Kasumi-1 (cell line): ENCODE measurements at regions not wholly inside any gene's neighbourhood (a gene's known extent, or its start where the extent isn't known, plus 50 kb on each side); places are given as distances from the start of the nearest gene placed in this dataset.

Source experiments
- DNase-seq, 2 experiments: peaks; one replicate each; lab custom pipeline; 2025; lab: John Stamatoyannopoulos, UW

DNA sequence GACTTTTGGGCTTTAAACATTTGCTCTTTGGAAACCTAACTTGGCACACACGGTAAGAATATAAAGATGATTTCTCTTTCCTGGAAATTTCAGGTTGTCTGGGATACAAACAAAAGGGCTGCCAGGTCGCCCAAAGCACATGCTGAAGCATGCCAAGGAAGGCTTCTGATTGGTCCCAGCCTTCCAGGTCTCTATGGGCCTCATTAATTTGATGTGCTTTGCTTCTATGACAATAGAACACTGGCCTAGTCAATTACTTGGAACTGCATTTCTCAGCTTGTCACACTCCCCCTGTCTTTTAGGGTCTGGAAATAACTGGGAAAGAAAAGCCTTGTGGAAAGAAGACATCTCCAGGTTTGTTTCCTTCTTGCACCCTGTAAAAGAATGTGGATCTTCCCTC, 228.9 kb downstream of the ADCYAP1 start:
- no peak for DNase-seq

DNA sequence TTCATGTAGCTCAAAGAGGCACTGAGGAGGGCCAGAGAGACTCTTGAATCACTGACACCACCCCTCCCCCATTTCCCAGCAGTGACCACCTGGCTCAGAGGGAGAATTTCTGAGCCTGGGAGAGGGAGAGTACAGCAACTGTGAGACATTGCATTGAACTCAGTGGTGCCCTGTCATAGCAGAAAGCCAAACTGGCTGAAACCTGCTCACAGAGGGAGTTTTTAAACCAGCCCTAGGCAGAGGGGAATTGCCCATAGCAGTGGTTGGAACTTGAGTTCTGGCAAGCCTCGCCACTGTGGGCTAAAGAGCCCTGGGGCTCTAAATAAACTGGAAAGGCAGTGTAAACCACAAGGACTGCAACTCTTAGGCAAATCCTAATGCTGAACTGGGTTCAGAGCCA, 243.1 kb downstream of the ADCYAP1 start:
- DNase-seq: no peak

GRCh38 chr18:1149709-1150108, 245.0 kb downstream of the ADCYAP1 start:
- DNase-seq: no peak

- DNase-seq: no peak
Measured at GRCh38 chr18:1150344-1150743, 245.7 kb downstream of the ADCYAP1 start.

DNA sequence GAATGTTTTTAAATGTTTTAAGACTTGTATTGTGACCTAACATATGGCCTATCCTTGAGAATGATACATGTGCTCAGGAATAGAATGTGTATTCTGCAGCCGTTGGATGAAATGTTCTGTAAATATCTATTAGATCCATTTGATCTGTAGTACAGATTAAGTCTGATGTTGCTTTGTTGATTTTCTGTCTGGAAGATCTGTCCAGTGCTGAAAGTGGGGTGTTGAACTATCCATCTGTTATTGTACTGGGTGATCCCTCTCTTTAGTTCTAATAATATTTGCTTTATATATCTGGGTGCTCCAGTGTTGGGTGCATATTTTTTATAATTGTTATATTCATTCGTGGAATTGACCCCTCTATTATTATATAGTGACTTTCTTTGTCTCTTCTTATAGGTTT, 248.3 kb downstream of the ADCYAP1 start:
- peak in 1 of 2 experiments; percentile 15 for DNase-seq

DNA sequence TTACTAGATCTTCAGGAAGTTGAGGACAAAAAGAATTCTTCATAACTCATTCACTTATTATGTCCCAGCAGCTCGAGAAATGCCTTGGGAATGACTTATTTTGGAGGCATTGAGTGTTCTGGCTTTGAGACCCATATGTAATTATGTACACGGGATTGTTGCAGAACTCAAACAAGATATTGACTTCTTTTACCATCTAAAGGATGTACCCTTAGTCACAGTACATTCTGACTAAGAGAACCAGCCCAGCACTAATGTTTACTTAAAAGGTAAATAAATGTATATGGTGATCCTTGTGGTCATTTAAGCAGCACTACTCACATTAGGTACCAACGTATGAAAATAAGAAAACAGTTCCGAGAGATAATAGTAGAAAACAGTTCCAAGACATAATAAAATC, 268.9 kb downstream of the ADCYAP1 start:
- DNase-seq: no peak

- DNase-seq: no peak
Measured at GRCh38 chr18:1177232-1177631, 272.6 kb downstream of the ADCYAP1 start.

DNA sequence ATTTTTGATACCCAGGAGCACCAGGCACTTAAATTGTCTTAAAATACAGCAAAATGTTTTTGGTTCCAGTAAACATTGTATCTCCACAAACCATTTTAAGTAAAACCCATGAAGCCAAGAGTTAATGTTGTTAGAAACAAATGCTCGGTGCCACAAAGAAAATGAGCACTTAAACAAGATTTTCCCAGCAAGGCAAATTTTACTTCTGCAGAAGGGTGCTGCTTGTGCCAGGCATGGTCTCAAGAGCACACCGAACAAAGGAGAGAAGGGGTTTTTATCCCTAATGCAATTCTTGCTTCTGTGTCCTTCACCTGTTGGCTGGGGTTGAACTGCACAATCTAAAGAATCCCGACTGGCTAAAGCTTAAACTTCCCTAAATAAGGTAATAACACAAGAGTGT, 286.7 kb downstream of the ADCYAP1 start:
- DNase-seq: no peak

DNA sequence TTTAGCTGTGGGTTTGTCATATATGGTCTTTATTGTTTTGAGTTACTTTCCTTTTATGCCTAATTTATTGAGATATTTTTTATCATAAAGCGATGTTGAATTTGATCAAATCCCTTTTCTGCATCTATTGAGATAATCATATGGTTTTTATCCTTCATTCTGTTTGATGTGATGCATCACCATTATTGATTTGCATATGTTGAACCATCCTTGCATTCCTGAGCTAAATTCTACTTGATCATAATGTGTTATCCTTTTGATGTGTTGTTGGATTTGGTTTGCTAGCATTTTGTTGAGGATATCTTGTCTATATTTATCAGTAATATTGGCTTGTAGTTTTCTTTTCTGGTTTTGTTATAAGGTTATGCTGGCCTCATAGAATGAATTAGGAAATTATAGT, 308.5 kb downstream of the ADCYAP1 start:
- no peak for DNase-seq

- DNase-seq: no peak
Measured at GRCh38 chr18:1222880-1223279, 318.2 kb downstream of the ADCYAP1 start.

- DNase-seq: no peak
Measured at GRCh38 chr18:1227025-1227424, 322.4 kb downstream of the ADCYAP1 start.

GRCh38 chr18:1229634-1230033, 325.0 kb downstream of the ADCYAP1 start:
- no peak for DNase-seq

- DNase-seq: no peak
Measured at GRCh38 chr18:1232867-1233266, 328.2 kb downstream of the ADCYAP1 start.

- DNase-seq: no peak
Measured at GRCh38 chr18:1240701-1241100, 336.0 kb downstream of the ADCYAP1 start.

- DNase-seq: peak; percentile 69 to 77
Measured at GRCh38 chr18:1244397-1245122, 339.9 kb downstream of the ADCYAP1 start.

DNA sequence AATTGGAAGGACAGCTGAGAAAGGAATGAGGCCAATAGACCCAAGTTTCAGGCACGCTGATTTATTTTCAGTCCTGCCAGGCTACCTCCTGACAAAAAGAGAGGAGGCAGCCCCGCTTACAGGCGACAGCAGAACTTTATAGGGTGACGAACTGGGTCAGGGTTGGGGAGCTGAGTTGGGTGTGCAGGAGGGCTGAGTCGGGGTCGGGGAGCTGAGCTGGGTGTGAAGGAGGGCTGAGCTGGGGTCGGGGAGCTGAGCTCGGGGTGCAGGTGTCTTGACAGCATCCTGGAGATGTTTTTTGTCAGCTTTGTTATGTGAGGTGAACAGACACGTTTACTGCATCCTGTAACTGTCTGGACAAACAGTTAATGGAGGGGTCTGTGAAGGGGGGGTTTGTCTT, 342.2 kb downstream of the ADCYAP1 start:
- DNase-seq: no peak

DNA sequence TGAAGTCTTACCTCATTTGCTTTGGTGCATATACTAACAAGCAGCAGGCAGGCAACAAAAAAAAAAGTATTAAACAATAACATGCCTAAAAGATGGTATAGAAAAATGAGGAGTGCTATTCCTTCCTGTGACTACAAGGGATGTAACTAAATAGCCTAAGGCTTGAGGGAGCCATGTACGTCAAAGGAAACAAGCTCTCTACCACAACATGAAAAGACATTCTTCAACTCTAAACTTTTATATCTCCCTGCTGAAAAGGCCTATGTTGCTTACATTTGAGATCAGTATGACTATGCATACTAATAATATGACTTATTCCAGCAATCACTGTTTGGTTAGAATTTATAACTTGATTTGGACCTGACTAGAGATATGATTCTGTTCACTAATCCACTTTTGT, 347.9 kb downstream of the ADCYAP1 start:
- DNase-seq: no peak

DNA sequence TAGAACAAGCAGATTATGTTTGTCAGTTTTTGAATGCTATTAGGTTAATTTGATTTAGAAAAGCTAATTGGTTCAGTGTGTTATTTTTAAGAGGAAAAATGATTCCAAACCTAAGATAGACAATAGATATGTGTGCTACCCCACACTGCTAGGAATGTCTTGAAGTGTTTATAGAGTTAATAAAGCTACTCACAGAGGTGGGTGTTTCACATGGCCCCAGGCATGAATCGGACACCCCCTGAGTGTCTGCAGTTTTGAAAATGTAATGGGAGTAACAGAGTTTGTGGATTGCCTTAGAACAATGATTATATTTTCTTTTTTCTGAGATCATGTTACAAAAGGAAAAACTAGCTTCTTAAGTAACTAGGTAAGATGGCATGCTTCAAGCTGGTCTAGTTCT, 348.3 kb downstream of the ADCYAP1 start:
- no peak for DNase-seq

DNA sequence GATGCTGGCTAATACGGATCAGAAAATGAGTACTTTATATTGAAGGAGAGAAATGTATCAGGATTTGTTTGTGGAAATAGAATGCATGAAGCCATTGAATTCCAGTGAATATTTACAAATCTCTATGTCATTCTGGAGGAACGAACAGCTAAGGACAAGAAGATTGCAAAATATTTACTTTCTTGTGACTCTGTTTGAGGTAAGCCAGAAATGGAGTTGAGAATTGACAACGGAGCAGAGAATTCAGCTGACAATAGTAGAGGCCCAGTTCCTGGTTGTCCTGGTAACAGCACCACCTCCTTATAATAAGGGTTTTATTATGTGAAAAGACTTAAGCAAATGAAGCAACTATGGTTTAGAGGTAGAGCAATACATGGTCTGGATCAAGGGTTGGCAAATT, 349.2 kb downstream of the ADCYAP1 start:
- no peak for DNase-seq

DNA sequence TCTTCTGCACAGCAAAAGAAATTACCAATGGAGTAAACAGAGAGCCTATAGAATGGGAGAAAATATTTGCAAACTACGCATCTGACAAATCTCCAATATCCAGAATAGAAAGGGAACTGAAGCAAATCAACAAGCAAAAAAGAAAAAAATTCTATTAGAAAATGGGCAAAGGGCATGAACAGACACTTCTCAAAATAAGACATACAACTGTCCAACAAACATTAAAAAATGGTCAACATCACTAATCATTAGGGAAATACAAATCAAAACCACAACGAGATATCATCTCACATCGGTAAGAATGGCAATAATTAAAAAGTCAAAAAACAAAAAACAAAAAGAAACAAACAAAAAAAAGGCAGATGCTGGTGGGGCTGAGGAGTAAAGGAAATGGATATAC, 356.4 kb downstream of the ADCYAP1 start:
- no peak for DNase-seq

- no peak for DNase-seq
Measured at GRCh38 chr18:1267021-1267420, 362.4 kb downstream of the ADCYAP1 start.

DNA sequence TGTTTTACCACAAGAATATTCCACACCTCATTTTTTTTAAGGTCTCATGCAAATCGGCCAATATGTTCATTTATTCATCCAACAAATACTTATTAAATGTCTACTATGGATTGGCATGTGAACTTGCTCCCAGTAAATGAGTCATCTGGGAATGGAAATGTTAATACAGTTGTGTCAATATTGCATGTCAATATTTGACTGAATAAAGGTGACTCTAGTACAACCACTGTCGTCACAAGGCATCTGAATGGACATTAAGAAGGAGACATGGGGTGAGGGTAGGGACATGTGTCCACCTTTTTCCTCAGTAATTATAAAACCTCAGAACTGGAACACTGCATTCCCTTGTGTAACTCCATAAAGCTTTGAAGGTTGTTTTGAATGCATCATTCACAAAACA, 365.4 kb downstream of the ADCYAP1 start:
- no peak for DNase-seq

DNA sequence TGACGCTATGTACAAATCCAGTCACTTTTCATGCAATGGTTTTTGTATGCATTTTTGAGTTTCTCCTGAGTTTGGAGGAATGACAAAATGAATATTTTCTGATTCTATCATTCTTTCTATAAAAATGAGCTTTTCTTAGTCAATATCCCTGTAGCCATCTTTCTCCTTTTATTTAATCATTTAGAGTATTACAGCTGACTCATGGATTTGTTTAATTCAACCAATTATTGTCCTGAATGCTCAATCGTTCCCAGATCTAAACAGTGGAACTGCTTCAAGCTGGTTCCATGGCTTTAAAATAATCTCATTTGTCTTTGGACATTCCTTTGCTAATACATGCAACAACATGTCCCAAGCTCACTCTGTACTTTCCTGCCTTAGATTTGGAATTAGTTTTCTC, 368.8 kb downstream of the ADCYAP1 start:
- DNase-seq: no peak

- DNase-seq: no peak
Measured at GRCh38 chr18:1292167-1292566, 387.5 kb downstream of the ADCYAP1 start.
